DOHH2 (cell line): ENCODE measurements at regions not wholly inside any gene's neighbourhood (a gene's known extent, or its start where the extent isn't known, plus 50 kb on each side); places are given as distances from the start of the nearest gene placed in this dataset.

Experiments used
- EZH2phosphoT487 ChIP-seq: fragments of 200-600 bp; sonication (generic); IDR thresholded peaks from 2 replicates; pipeline ENCODE4 v1.6.1; 2017; ENCODE audit warnings: borderline replicate concordance, mild to moderate bottlenecking, antibody characterized with exemption, low read length, moderate library complexity, mixed read lengths
- TF ChIP-seq, protein P1 (sequence below): fragments of 200-600 bp; sonication (generic); IDR thresholded peaks from one replicate; pipeline ENCODE4 v1.5.1; 2014; ENCODE audit warnings: antibody characterized with exemption, mild to moderate bottlenecking, low read depth, low read length; ENCODE audit not compliant: poor library complexity, severe bottlenecking

GRCh38 chr4:3690551-3691152, 75.5 kb upstream of the ADRA2C start:
- no peak for TF ChIP-seq EZH2phosphoT487
- TF ChIP-seq, protein P1, sequence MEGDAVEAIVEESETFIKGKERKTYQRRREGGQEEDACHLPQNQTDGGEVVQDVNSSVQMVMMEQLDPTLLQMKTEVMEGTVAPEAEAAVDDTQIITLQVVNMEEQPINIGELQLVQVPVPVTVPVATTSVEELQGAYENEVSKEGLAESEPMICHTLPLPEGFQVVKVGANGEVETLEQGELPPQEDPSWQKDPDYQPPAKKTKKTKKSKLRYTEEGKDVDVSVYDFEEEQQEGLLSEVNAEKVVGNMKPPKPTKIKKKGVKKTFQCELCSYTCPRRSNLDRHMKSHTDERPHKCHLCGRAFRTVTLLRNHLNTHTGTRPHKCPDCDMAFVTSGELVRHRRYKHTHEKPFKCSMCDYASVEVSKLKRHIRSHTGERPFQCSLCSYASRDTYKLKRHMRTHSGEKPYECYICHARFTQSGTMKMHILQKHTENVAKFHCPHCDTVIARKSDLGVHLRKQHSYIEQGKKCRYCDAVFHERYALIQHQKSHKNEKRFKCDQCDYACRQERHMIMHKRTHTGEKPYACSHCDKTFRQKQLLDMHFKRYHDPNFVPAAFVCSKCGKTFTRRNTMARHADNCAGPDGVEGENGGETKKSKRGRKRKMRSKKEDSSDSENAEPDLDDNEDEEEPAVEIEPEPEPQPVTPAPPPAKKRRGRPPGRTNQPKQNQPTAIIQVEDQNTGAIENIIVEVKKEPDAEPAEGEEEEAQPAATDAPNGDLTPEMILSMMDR, result no peak
